ENCODE measurements at regions not wholly inside any gene's neighbourhood (a gene's known extent, or its start where the extent isn't known, plus 50 kb on each side); places are given as distances from the start of the nearest gene placed in this dataset.
A peak's percentile ranks its signal among the peaks of the same experiment; 100 is the strongest.

GRCh38 chr2:204171432-204172144 lies 235.0 kb downstream of the ICOS start:
- FAIRE-seq (no peak), DNase-seq (ENCODE audit: extremely low spot score, insufficient read length, low read depth) (no peak)

GRCh38 chr2:204172145-204172600 lies 235.6 kb downstream of the ICOS start:
- FAIRE-seq (no peak), DNase-seq (ENCODE audit: extremely low spot score, insufficient read length, low read depth) (no peak)

- FAIRE-seq = no peak
- no peak for DNase-seq (ENCODE audit: extremely low spot score, insufficient read length, low read depth)
Measured at GRCh38 chr2:204174034-204174433, 237.5 kb downstream of the ICOS start.

- DNase-seq (ENCODE audit: extremely low spot score, insufficient read length, low read depth) (no peak), FAIRE-seq (no peak)
Measured at GRCh38 chr2:204175552-204176271, 239.1 kb downstream of the ICOS start.

- DNase-seq (ENCODE audit: extremely low spot score, insufficient read length, low read depth) (no peak), FAIRE-seq (no peak)
Measured at GRCh38 chr2:204176306-204176705, 239.7 kb downstream of the ICOS start.

GRCh38 chr2:204177251-204177976 lies 240.9 kb downstream of the ICOS start:
- FAIRE-seq = no peak
- DNase-seq (ENCODE audit: extremely low spot score, insufficient read length, low read depth) = no peak

- FAIRE-seq (peak; percentile 59), DNase-seq (ENCODE audit: extremely low spot score, insufficient read length, low read depth) (no peak)
Measured at GRCh38 chr2:204177977-204178522, 241.5 kb downstream of the ICOS start.

GRCh38 chr2:204180649-204181048 lies 244.1 kb downstream of the ICOS start:
- FAIRE-seq = no peak

GRCh38 chr2:204183608-204184007 lies 247.0 kb downstream of the ICOS start:
- no peak for FAIRE-seq
- no peak for DNase-seq (ENCODE audit: extremely low spot score, insufficient read length, low read depth)

More at GRCh38 chr2:204180649-204181048, 244.1 kb downstream of the ICOS start:
- DNase-seq (ENCODE audit: extremely low spot score, insufficient read length, low read depth) = no peak

GRCh38 chr2:204184226-204184625 lies 247.7 kb downstream of the ICOS start:
- DNase-seq (ENCODE audit: extremely low spot score, insufficient read length, low read depth) = no peak
- no peak for FAIRE-seq

GRCh38 chr2:204187229-204188083 lies 250.9 kb downstream of the ICOS start:
- DNase-seq (ENCODE audit: extremely low spot score, insufficient read length, low read depth) (no peak), FAIRE-seq (no peak)

- DNase-seq (ENCODE audit: extremely low spot score, insufficient read length, low read depth) (no peak), FAIRE-seq (no peak)
Measured at GRCh38 chr2:204191574-204191973, 255.0 kb downstream of the ICOS start.

GRCh38 chr2:204195498-204195897 lies 258.9 kb downstream of the ICOS start:
- FAIRE-seq (no peak), DNase-seq (ENCODE audit: extremely low spot score, insufficient read length, low read depth) (no peak)

- FAIRE-seq = no peak
Measured at GRCh38 chr2:204197336-204198005, 260.9 kb downstream of the ICOS start.

GRCh38 chr2:204199357-204199756 lies 262.8 kb downstream of the ICOS start:
- no peak for FAIRE-seq

More at GRCh38 chr2:204197336-204198005, 260.9 kb downstream of the ICOS start:
- DNase-seq (ENCODE audit: extremely low spot score, insufficient read length, low read depth) = no peak

GRCh38 chr2:204201507-204201906 lies 264.9 kb downstream of the ICOS start:
- no peak for DNase-seq (ENCODE audit: extremely low spot score, insufficient read length, low read depth)
- FAIRE-seq = no peak

More at GRCh38 chr2:204199357-204199756, 262.8 kb downstream of the ICOS start:
- no peak for DNase-seq (ENCODE audit: extremely low spot score, insufficient read length, low read depth)

- DNase-seq (ENCODE audit: extremely low spot score, insufficient read length, low read depth) (no peak), FAIRE-seq (no peak)
Measured at GRCh38 chr2:204202253-204202652, 265.7 kb downstream of the ICOS start.

- FAIRE-seq (no peak), DNase-seq (ENCODE audit: extremely low spot score, insufficient read length, low read depth) (no peak)
Measured at GRCh38 chr2:204203704-204204103, 267.1 kb downstream of the ICOS start.

- FAIRE-seq (no peak), DNase-seq (ENCODE audit: extremely low spot score, insufficient read length, low read depth) (no peak)
Measured at GRCh38 chr2:204205082-204205481, 268.5 kb downstream of the ICOS start.
